A549 (cell line): ENCODE measurements at regions not wholly inside any gene's neighbourhood (a gene's known extent, or its start where the extent isn't known, plus 50 kb on each side); places are given as distances from the start of the nearest gene placed in this dataset.

ENCODE experiments used
- CTCF ChIP-seq: fragments of >200 bp; sonication (Bioruptor Twin); formaldehyde crosslinking; IDR thresholded peaks from 3 replicates; pipeline ENCODE4 v1.5.1; 2016
- ESRRA ChIP-seq: fragments of 150-350 bp; IDR thresholded peaks from 2 replicates; pipeline ENCODE4 v1.6.1; 2014; ENCODE audit warnings: mild to moderate bottlenecking, low read length, borderline replicate concordance
- HOXA7 ChIP-seq: fragments of 250-450 bp; sonication (Bioruptor Pico); IDR thresholded peaks from 2 replicates; pipeline ENCODE4 v1.5.0; 2020; ENCODE audit warnings: mild to moderate bottlenecking, moderate library complexity
- JUN ChIP-seq, 2 experiments: fragments of >200 bp; sonication (Bioruptor Twin); formaldehyde crosslinking; IDR thresholded peaks; 2 replicates in 1 of 2; 3 replicates in 1 of 2; pipeline ENCODE4 v1.6.1; 2016 to 2017

- no peak for TF ChIP-seq CTCF
- TF ChIP-seq ESRRA: no peak
- TF ChIP-seq HOXA7 (CRISPR knock-in tag): no peak
- TF ChIP-seq JUN (IDR thresholded peaks at IDR 0.05): no peak
These were observed 77.4 kb downstream of the PTPDC1 start for GRCh38 chr9:94161673-94162072.
